ENCODE measurements at regions not wholly inside any gene's neighbourhood (a gene's known extent, or its start where the extent isn't known, plus 50 kb on each side); places are given as distances from the start of the nearest gene placed in this dataset.

DNA sequence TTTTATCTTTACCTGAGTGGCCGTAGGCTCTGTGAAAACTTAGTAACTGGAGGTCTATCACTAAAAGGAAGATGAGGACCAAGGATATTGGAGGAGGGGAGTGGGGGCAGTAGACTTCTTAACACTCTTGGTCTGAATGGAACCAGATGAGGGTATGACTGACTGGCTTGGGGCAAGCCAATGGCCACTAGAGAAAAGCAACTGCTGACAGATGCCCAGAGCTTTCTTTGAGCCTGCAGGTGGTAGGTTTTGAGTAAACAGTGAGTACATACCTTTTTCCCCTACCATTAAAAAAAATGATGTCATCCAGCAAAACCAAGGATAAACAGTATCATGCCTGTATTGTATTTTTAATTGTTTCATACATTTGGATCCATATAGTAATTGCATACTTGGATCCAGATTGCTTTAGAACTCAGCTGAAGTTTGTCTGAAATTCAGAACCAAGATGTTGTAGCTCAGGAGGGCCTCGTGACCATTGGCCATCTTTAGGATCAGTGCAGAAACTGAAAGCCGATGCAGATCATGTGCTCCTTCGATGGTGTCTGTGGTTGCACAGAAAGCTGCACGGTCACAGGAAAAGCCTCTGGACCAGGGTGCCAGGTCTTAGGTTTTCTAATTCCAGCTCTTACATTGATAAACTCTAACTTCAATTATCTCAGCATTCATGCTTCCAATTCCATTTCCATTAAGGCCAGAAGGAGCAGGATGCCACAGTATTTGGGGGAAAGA, 131.0 kb downstream of the PDGFRA start:
- Histone ChIP-seq H3K36me3 (ENCODE audit: control insufficient read depth in 3 of 3, insufficient read depth in 3 of 3, low read length in 3 of 3) (no peaks in the 10 kb centered on the region), H3K4me3 (ENCODE audit: low read length in 3 of 3) (no peak overlapping the region), H3K4me1 (ENCODE audit: control insufficient read depth in 3 of 3, insufficient read depth in 3 of 3, low read length in 3 of 3) (no peaks in the 10 kb centered on the region), H3K27me3 (ENCODE audit: control insufficient read depth in 3 of 3, insufficient read depth in 3 of 3, low read length in 3 of 3) (peaks cover 0 to 3% (median 0%) of the 10 kb centered on the region in 3 donors), H3K27ac (ENCODE audit: low read depth, low read length) (no peak overlapping the region), H3K9me3 (ENCODE audit: control insufficient read depth in 3 of 3, low read length in 3 of 3) (no peaks in the 10 kb centered on the region), H3K9ac (ENCODE audit: low read depth in 1 of 3, low read length in 3 of 3) (no peak overlapping the region)

DNA sequence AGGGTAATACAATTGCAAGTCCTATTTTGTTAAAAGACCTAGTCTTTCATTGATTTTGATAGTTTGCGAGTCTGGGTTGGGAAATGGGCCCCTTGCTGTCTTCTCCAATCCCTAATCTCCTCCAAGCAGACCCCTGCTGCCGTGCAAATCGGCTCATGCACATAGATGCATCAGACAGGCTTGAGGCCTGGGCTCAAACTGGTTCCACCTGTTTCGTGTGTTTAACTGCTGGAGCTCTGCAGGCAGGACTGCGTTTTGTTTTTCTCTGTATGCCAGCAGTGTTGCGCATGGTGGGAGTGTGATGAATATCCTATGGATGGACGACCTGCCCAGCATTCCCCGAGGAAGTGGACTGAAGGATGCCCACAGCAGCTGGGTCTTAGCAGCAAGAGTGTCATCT, 133.9 kb downstream of the PDGFRA start:
- Histone ChIP-seq H3K27me3 (ENCODE audit: control insufficient read depth in 3 of 3, insufficient read depth in 3 of 3, low read length in 3 of 3) (no peaks in the 10 kb centered on the region), H3K9me3 (ENCODE audit: control insufficient read depth in 3 of 3, low read length in 3 of 3) (no peaks in the 10 kb centered on the region), H3K4me1 (ENCODE audit: control insufficient read depth in 3 of 3, insufficient read depth in 3 of 3, low read length in 3 of 3) (peaks cover 0 to 3% (median 2%) of the 10 kb centered on the region in 3 donors), H3K9ac (ENCODE audit: low read depth in 1 of 3, low read length in 3 of 3) (no peak overlapping the region), H3K4me3 (ENCODE audit: low read length in 3 of 3) (no peak overlapping the region), H3K27ac (ENCODE audit: low read depth, low read length) (no peak overlapping the region), H3K36me3 (ENCODE audit: control insufficient read depth in 3 of 3, insufficient read depth in 3 of 3, low read length in 3 of 3) (no peaks in the 10 kb centered on the region)

DNA sequence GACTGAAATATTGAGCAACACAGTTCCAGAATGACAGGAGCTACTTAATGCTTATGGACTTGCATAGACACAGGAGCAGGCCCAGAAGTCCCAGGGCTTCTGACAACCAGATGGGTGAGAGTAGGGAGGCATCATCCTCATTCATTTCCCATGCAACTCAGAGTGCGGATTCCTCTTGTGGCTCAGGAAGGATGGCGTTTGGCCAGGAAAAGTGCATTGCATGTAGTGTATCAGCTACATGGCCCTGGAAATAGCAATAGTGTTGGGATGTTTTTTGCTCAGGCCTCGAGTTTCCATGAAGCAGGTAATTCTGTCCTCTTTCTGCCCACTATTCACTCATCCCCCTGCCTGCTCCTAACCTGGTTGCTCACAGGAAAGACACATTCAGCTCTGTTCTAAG, 136.6 kb downstream of the PDGFRA start:
- no peaks in the 10 kb centered on the region for H3K27me3 ChIP-seq (ENCODE audit: control insufficient read depth in 3 of 3, insufficient read depth in 3 of 3, low read length in 3 of 3)
- H3K27ac ChIP-seq (ENCODE audit: low read depth, low read length): no peak overlapping the region
- no peaks in the 10 kb centered on the region for H3K9me3 ChIP-seq (ENCODE audit: control insufficient read depth in 3 of 3, low read length in 3 of 3)
- H3K4me1 ChIP-seq (ENCODE audit: control insufficient read depth in 3 of 3, insufficient read depth in 3 of 3, low read length in 3 of 3): peaks cover 9 to 14% (median 11%) of the 10 kb centered on the region in 3 donors
- no peak overlapping the region for H3K4me3 ChIP-seq (ENCODE audit: low read length in 3 of 3)
- no peak overlapping the region for H3K9ac ChIP-seq (ENCODE audit: low read depth in 1 of 3, low read length in 3 of 3)
- no peaks in the 10 kb centered on the region for H3K36me3 ChIP-seq (ENCODE audit: control insufficient read depth in 3 of 3, insufficient read depth in 3 of 3, low read length in 3 of 3)

DNA sequence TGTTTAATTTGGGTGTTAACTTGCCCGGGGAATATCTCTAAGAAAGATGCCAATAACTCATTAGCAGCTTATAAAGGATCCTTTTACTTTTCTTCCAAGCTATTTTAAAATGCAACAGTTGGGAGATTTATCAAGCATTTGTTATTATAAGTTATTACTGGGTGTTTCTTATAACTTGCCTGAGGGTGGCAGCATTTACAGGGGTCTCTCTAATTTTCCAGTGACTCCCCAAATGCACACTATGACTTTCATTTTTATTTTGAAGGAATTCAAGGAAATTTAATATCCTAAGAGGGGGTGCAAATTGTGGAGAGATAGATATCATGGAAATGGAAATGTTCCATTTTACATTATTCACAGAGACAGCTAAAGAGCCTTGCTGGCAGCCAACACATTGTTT, 138.0 kb downstream of the PDGFRA start:
- Histone ChIP-seq H3K4me1 (ENCODE audit: control insufficient read depth in 3 of 3, insufficient read depth in 3 of 3, low read length in 3 of 3) (peaks cover 9 to 14% (median 11%) of the 10 kb centered on the region in 3 donors), H3K9me3 (ENCODE audit: control insufficient read depth in 3 of 3, low read length in 3 of 3) (no peaks in the 10 kb centered on the region), H3K27ac (ENCODE audit: low read depth, low read length) (no peak overlapping the region), H3K4me3 (ENCODE audit: low read length in 3 of 3) (no peak overlapping the region), H3K36me3 (ENCODE audit: control insufficient read depth in 3 of 3, insufficient read depth in 3 of 3, low read length in 3 of 3) (no peaks in the 10 kb centered on the region), H3K27me3 (ENCODE audit: control insufficient read depth in 3 of 3, insufficient read depth in 3 of 3, low read length in 3 of 3) (no peaks in the 10 kb centered on the region), H3K9ac (ENCODE audit: low read depth in 1 of 3, low read length in 3 of 3) (no peak overlapping the region)

DNA sequence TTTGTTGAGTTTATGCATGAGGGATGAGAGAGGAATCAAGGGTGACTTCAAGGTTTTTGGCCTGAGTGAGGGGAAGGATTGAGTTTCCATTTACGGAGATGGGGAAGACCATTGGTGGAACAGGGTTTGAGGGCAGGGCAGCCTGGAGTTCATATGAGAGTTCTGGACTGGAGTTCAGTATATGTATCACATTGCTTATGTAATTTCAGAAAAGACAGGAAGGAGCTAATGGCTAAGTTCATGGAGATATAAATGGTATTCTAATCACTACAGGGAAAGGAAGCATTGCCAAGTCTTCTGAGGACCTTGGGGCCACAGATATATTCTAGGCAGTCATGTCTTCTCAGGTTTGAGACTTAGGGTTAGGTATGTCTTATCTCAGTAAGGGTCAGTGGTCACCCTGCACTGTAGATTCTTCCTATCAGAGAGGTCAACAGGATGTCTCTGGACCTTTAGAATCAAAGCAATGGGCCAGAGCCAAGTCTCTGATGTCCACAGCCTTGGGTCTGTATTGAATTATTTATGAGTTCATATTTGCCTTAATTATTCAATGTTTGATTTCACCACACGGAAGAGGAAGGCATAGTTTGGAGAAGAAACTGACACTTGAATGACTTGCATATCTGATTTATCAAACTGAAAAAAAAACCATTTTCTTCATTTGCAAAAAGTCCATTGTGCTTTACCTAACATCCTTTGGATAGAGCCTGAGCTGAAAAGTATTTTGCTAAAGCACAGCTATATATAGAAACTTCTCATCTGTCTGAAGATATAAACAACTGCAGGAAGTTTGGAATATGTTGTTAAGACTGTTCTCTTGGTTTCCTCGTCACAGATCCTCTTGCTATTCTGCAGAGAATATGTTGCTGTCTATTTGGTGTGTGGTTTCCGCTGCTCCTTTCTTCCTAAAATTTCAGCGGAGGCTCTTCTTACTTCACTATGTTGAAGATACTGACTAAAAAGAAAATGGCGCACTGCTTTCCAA, 139.5 kb downstream of the PDGFRA start:
- no peak overlapping the region for H3K9ac ChIP-seq (ENCODE audit: low read depth in 1 of 3, low read length in 3 of 3)

DNA sequence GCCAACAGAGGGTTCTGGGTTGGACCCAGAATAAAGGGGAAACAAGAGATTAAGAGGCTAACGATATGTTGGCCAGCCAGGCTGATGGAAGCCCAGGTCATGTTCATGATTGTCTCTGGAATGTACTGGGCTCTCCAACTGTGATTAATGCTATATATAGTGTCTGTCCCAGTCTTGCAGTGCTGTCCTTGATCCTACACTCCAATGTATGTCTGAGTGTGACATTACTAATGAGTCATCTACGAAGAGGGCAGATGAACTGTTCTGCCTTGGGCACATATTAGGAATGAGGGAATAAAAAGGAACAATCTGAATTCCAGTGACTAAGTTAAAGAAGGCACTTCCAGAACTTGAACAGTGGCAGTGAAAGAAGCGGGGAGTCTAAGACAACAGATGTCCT, 142.1 kb downstream of the PDGFRA start:
- Histone ChIP-seq H3K9ac (ENCODE audit: low read depth in 1 of 3, low read length in 3 of 3) (no peak overlapping the region), H3K4me1 (ENCODE audit: control insufficient read depth in 3 of 3, insufficient read depth in 3 of 3, low read length in 3 of 3) (peaks cover 9 to 14% (median 11%) of the 10 kb centered on the region in 3 donors), H3K4me3 (ENCODE audit: low read length in 3 of 3) (no peak overlapping the region), H3K27me3 (ENCODE audit: control insufficient read depth in 3 of 3, insufficient read depth in 3 of 3, low read length in 3 of 3) (no peaks in the 10 kb centered on the region), H3K27ac (ENCODE audit: low read depth, low read length) (no peak overlapping the region), H3K36me3 (ENCODE audit: control insufficient read depth in 3 of 3, insufficient read depth in 3 of 3, low read length in 3 of 3) (no peaks in the 10 kb centered on the region), H3K9me3 (ENCODE audit: control insufficient read depth in 3 of 3, low read length in 3 of 3) (no peaks in the 10 kb centered on the region)

More for the DNA sequence above, 139.5 kb downstream of the PDGFRA start:
- H3K36me3 ChIP-seq (ENCODE audit: control insufficient read depth in 3 of 3, insufficient read depth in 3 of 3, low read length in 3 of 3): no peaks in the 10 kb centered on the region
- no peak overlapping the region for H3K27ac ChIP-seq (ENCODE audit: low read depth, low read length)
- H3K9me3 ChIP-seq (ENCODE audit: control insufficient read depth in 3 of 3, low read length in 3 of 3): no peaks in the 10 kb centered on the region
- no peaks in the 10 kb centered on the region for H3K27me3 ChIP-seq (ENCODE audit: control insufficient read depth in 3 of 3, insufficient read depth in 3 of 3, low read length in 3 of 3)
- H3K4me1 ChIP-seq (ENCODE audit: control insufficient read depth in 3 of 3, insufficient read depth in 3 of 3, low read length in 3 of 3): peaks cover 9 to 14% (median 11%) of the 10 kb centered on the region in 3 donors
- no peak overlapping the region for H3K4me3 ChIP-seq (ENCODE audit: low read length in 3 of 3)

DNA sequence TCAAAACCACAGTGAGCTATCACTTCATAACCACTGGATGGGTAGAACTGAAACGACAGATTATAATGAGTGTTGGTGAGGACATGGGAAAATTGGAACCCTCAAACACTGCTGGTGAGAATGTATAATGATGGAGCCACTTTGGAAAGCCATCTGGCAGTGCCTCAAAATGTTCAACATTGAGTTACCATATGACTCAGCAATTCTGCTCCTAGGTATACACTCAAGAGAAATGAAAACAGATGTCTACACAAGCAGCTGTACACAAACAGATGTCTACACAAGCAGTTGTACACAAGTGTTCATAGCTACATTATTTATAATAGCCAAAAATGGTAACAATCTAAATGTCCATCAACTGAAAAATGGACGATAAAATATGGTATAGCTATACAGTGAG, 143.9 kb downstream of the PDGFRA start:
- Histone ChIP-seq H3K27me3 (ENCODE audit: control insufficient read depth in 3 of 3, insufficient read depth in 3 of 3, low read length in 3 of 3) (no peaks in the 10 kb centered on the region), H3K4me3 (ENCODE audit: low read length in 3 of 3) (no peak overlapping the region), H3K36me3 (ENCODE audit: control insufficient read depth in 3 of 3, insufficient read depth in 3 of 3, low read length in 3 of 3) (no peaks in the 10 kb centered on the region), H3K9me3 (ENCODE audit: control insufficient read depth in 3 of 3, low read length in 3 of 3) (no peaks in the 10 kb centered on the region), H3K4me1 (ENCODE audit: control insufficient read depth in 3 of 3, insufficient read depth in 3 of 3, low read length in 3 of 3) (peaks cover 6 to 13% (median 11%) of the 10 kb centered on the region in 3 donors), H3K9ac (ENCODE audit: low read depth in 1 of 3, low read length in 3 of 3) (no peak overlapping the region), H3K27ac (ENCODE audit: low read depth, low read length) (no peak overlapping the region)

DNA sequence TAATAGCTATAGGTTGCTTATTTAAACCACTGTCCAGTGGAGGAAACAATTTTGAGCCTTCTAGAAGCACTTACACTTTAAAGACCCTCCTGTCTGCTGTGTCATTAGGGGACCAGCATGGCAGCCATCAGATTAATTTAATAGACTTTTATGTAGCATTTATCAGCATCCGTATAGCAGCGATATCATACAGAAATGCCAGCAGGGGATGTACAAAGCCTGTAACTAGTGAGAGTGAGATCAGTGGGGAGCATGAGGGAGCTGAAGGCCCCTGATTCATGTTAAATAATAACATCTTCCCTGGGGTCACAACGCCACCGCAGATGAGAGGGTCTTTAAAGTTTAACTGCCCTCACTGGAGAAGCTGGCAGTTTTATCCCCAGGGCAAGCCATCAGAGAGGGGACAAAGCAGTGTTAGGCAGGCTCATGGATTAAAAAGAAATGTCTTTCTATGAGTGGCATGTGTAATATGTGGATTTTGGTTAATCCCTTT, 144.7 kb downstream of the PDGFRA start:
- H3K9ac ChIP-seq (ENCODE audit: low read depth in 1 of 3, low read length in 3 of 3): no peak overlapping the region
- no peak overlapping the region for H3K27ac ChIP-seq (ENCODE audit: low read depth, low read length)
- no peak overlapping the region for H3K4me3 ChIP-seq (ENCODE audit: low read length in 3 of 3)
- H3K36me3 ChIP-seq (ENCODE audit: control insufficient read depth in 3 of 3, insufficient read depth in 3 of 3, low read length in 3 of 3): no peaks in the 10 kb centered on the region
- no peaks in the 10 kb centered on the region for H3K9me3 ChIP-seq (ENCODE audit: control insufficient read depth in 3 of 3, low read length in 3 of 3)
- H3K27me3 ChIP-seq (ENCODE audit: control insufficient read depth in 3 of 3, insufficient read depth in 3 of 3, low read length in 3 of 3): no peaks in the 10 kb centered on the region
- peaks cover 0 to 6% (median 5%) of the 10 kb centered on the region in 3 donors for H3K4me1 ChIP-seq (ENCODE audit: control insufficient read depth in 3 of 3, insufficient read depth in 3 of 3, low read length in 3 of 3)

DNA sequence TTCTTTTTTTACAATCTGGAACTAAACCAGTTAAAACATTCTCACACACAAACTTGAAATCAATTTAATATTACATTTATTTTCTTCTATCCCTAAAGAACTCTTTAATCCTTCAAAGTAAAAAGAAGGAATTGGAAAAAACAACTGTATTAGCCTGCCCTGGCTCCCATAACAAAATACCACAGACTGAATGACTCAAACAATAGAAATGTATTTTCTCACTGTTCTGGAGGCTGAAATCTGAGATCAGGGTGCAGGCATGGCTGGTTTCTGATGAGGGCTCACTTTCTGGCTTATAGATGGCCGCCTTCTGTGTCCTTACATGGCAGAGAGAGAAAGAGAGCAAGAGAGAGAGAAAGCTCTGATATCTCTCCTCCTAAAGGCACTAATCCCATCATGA, 149.4 kb downstream of the PDGFRA start:
- H3K27me3 ChIP-seq (ENCODE audit: control insufficient read depth in 3 of 3, insufficient read depth in 3 of 3, low read length in 3 of 3): no peaks in the 10 kb centered on the region
- H3K9ac ChIP-seq (ENCODE audit: low read depth in 1 of 3, low read length in 3 of 3): no peak overlapping the region
- no peaks in the 10 kb centered on the region for H3K4me1 ChIP-seq (ENCODE audit: control insufficient read depth in 3 of 3, insufficient read depth in 3 of 3, low read length in 3 of 3)
- H3K9me3 ChIP-seq (ENCODE audit: control insufficient read depth in 3 of 3, low read length in 3 of 3): no peaks in the 10 kb centered on the region
- H3K4me3 ChIP-seq (ENCODE audit: low read length in 3 of 3): no peak overlapping the region
- no peaks in the 10 kb centered on the region for H3K36me3 ChIP-seq (ENCODE audit: control insufficient read depth in 3 of 3, insufficient read depth in 3 of 3, low read length in 3 of 3)
- H3K27ac ChIP-seq (ENCODE audit: low read depth, low read length): no peak overlapping the region

DNA sequence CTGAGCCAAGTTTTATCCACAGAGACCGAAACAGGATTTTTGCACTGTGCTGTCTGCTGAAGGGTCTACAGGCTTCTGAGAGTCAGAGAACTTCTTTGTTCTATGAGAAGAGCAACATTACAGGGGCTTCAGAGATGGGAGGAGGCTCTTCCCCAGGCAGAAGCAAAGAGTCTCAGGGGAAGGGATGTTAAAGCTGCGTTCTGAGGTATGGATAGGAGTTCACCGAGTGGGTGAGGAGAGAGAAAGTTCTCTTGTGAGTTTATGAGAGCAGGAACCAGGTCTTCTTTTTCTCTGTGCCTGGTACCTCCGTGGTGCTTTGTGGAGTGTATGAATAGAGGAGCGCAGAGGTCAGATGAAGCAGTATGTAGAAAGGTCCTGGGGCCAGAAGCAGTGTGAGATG, 155.1 kb downstream of the PDGFRA start:
- H3K27me3 ChIP-seq (ENCODE audit: control insufficient read depth in 3 of 3, insufficient read depth in 3 of 3, low read length in 3 of 3): peaks cover 0 to 4% (median 0%) of the 10 kb centered on the region in 3 donors
- no peaks in the 10 kb centered on the region for H3K36me3 ChIP-seq (ENCODE audit: control insufficient read depth in 3 of 3, insufficient read depth in 3 of 3, low read length in 3 of 3)
- no peak overlapping the region for H3K9ac ChIP-seq (ENCODE audit: low read depth in 1 of 3, low read length in 3 of 3)

More for the DNA sequence above, 155.1 kb downstream of the PDGFRA start:
- H3K4me1 ChIP-seq (ENCODE audit: control insufficient read depth in 3 of 3, insufficient read depth in 3 of 3, low read length in 3 of 3): no peaks in the 10 kb centered on the region
- no peak overlapping the region for H3K27ac ChIP-seq (ENCODE audit: low read depth, low read length)
- H3K9me3 ChIP-seq (ENCODE audit: control insufficient read depth in 3 of 3, low read length in 3 of 3): no peaks in the 10 kb centered on the region
- H3K4me3 ChIP-seq (ENCODE audit: low read length in 3 of 3): no peak overlapping the region
